ENCODE measurements at regions not wholly inside any gene's neighbourhood (a gene's known extent, or its start where the extent isn't known, plus 50 kb on each side); places are given as distances from the start of the nearest gene placed in this dataset.

- POLR2A ChIA-PET: no interaction called here
- Histone ChIP-seq H2AFZ (ENCODE audit: control insufficient read depth, low read depth, low read length) (no peak overlapping the region), H3K36me3 (ENCODE audit: control insufficient read depth in 2 of 2, insufficient read depth in 2 of 2, low read length in 1 of 2) (no peaks in the 10 kb centered on the region), H3K4me3 (no peak overlapping the region), H3K27me3 (replicated peaks in 1 of 2; ENCODE audit: control insufficient read depth in 2 of 2, insufficient read depth in 2 of 2, low read length in 1 of 2) (no peaks in the 10 kb centered on the region), H3K9ac (ENCODE audit: control insufficient read depth, insufficient read depth, low read length) (no peak overlapping the region), H3K27ac (ENCODE audit: control insufficient read depth, insufficient read depth) (no peak overlapping the region), H3K9me3 (replicated peaks; ENCODE audit: control insufficient read depth, insufficient read depth, low read length) (no peaks in the 10 kb centered on the region), H3K79me2 (ENCODE audit: control insufficient read depth, insufficient read depth, low read length) (no peaks in the 10 kb centered on the region), H3K4me1 (ENCODE audit: control insufficient read depth, insufficient read depth, low read length) (no peaks in the 10 kb centered on the region), H3K4me2 (ENCODE audit: control insufficient read depth, insufficient read depth) (no peak overlapping the region), H4K20me1 (ENCODE audit: control insufficient read depth, insufficient read depth) (no peaks in the 10 kb centered on the region)
- ATAC-seq: no peak
- CTCF ChIA-PET: interaction anchor here (0.9 to 1.4 kb wide), 3 partner anchors 9 to 101 kb away, joined by 3 read pairs; no protein-coding TSS in a partner anchor
- SMC1A ChIA-PET (ENCODE audit: uncharacterized antibody, unreplicated experiment): interaction anchor here (0.8 kb wide), 1 partner anchor 128 kb away, joined by 4 read pairs; no protein-coding TSS in a partner anchor
- FAIRE-seq: no peak
- no peak for DNase-seq (ENCODE audit: low read depth, low spot score)
- intact Hi-C loops (cut with micrococcal nuclease; ENCODE audit: unreplicated experiment): no loop called here
- BruUV-seq (replicated peaks): no TSS peak
- RAD21 ChIA-PET (ENCODE audit: unreplicated experiment): no interaction called here
- WGBS (ENCODE audit: insufficient coverage, insufficient replicate concordance, low lambda C conversion rate, missing lambda C conversion rate): 25% methylated on average over 4 of the region's 4 CpGs
- TF ChIP-seq CEBPZ (IDR thresholded peaks at IDR 0.05; ENCODE audit: low read depth, low read length) (no peak), PML (IDR thresholded peaks at IDR 0.05; ENCODE audit: low read length) (no peak)
- in situ Hi-C loops (cut with MboI): no loop called here
Measured at GRCh38 chr13:81697826-81698225, 1356.9 kb upstream of the SPRY2 start.

GRCh38 chr13:81686877-81687276, 1346.0 kb upstream of the SPRY2 start:
- Histone ChIP-seq H3K79me2 (ENCODE audit: control insufficient read depth, insufficient read depth, low read length) (no peaks in the 10 kb centered on the region), H3K4me2 (ENCODE audit: control insufficient read depth, insufficient read depth) (no peak overlapping the region), H3K4me3 (no peak overlapping the region), H3K27me3 (replicated peaks in 1 of 2; ENCODE audit: control insufficient read depth in 2 of 2, insufficient read depth in 2 of 2, low read length in 1 of 2) (no peaks in the 10 kb centered on the region), H4K20me1 (ENCODE audit: control insufficient read depth, insufficient read depth) (no peaks in the 10 kb centered on the region), H2AFZ (ENCODE audit: control insufficient read depth, low read depth, low read length) (no peak overlapping the region), H3K9ac (ENCODE audit: control insufficient read depth, insufficient read depth, low read length) (no peak overlapping the region), H3K4me1 (ENCODE audit: control insufficient read depth, insufficient read depth, low read length) (no peaks in the 10 kb centered on the region), H3K9me3 (replicated peaks; ENCODE audit: control insufficient read depth, insufficient read depth, low read length) (no peaks in the 10 kb centered on the region), H3K36me3 (ENCODE audit: control insufficient read depth in 2 of 2, insufficient read depth in 2 of 2, low read length in 1 of 2) (no peaks in the 10 kb centered on the region), H3K27ac (ENCODE audit: control insufficient read depth, insufficient read depth) (no peak overlapping the region)
- SMC1A ChIA-PET (ENCODE audit: uncharacterized antibody, unreplicated experiment): no interaction called here
- DNase-seq (ENCODE audit: low read depth, low spot score): no peak
- in situ Hi-C loops (cut with MboI): no loop called here
- no peak for ATAC-seq
- CTCF ChIA-PET: no interaction called here
- RAD21 ChIA-PET (ENCODE audit: unreplicated experiment): no interaction called here
- POLR2A ChIA-PET: no interaction called here
- TF ChIP-seq MEF2B (IDR thresholded peaks at IDR 0.05; ENCODE audit: partially characterized antibody, poor library complexity, severe bottlenecking) (no peak), FOXM1 (IDR thresholded peaks at IDR 0.05; ENCODE audit: low read depth, low read length) (no peak), ETV6 (conservative IDR thresholded peaks at IDR 0.05 in 1 of 2, IDR thresholded peaks at IDR 0.05 in 1 of 2; ENCODE audit: borderline replicate concordance in 1 of 2, low read depth in 1 of 2) (no peak), NBN (IDR thresholded peaks at IDR 0.05) (no peak), YY1 (IDR thresholded peaks at IDR 0.05; ENCODE audit: low read depth, low read length) (no peak), MYB (IDR thresholded peaks at IDR 0.05; ENCODE audit: borderline replicate concordance, low read depth, low read length) (no peak), SREBF1 (IDR thresholded peaks at IDR 0.05; ENCODE audit: low read length) (no peak), ZZZ3 (IDR thresholded peaks at IDR 0.05; ENCODE audit: control insufficient read depth, insufficient read length, low read depth) (no peak), ZNF24 (IDR thresholded peaks at IDR 0.05) (no peak), STAT3 (IDR thresholded peaks at IDR 0.05; ENCODE audit: low read depth, low read length) (no peak)
- 14% methylated on average over 2 of the region's 2 CpGs for WGBS (ENCODE audit: insufficient coverage, insufficient replicate concordance, low lambda C conversion rate, missing lambda C conversion rate)
- no TSS peak for BruUV-seq (replicated peaks)
- FAIRE-seq: no peak
- intact Hi-C loops (cut with micrococcal nuclease; ENCODE audit: unreplicated experiment): no loop called here

Measured in GM12878 (cell line).